ENCODE measurements at regions not wholly inside any gene's neighbourhood (a gene's known extent, or its start where the extent isn't known, plus 50 kb on each side); places are given as distances from the start of the nearest gene placed in this dataset.
"Not testable (repeated sequence)": the region's sequence is repeated elsewhere in the genome, so short reads cannot be mapped to it uniquely, and the experiment has no call there.

- DNase-seq, result no peak
These were observed 438.8 kb downstream of the EFNB2 start for GRCh38 chr13:106096661-106097092.

GRCh38 chr13:106095919-106096318 is 439.5 kb downstream of the EFNB2 start:
- no peak for DNase-seq

GRCh38 chr13:106095406-106095805 is 440.1 kb downstream of the EFNB2 start:
- DNase-seq, result no peak

DNA sequence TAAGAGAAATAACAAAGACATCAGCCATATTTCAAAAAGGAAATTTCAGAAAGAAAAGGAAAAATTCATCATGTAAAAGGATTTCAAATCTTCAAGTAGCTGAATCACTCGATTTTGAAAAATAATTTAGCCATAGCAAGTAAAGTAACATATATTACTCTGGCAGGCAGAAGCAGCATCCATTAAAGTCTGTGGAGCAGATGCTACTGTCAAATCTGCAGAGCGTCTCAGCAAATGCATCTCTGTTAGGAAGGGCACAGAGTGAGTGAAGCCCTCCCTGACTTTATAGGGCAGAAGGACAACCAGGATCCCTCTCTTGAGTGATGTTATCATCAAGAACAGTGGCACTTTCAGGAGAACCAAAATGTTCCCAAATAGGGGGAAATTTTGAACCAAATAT is 445.5 kb downstream of the EFNB2 start:
- DNase-seq, result no peak

- DNase-seq, result no peak
These were observed 446.0 kb downstream of the EFNB2 start for GRCh38 chr13:106089261-106089980.

DNA sequence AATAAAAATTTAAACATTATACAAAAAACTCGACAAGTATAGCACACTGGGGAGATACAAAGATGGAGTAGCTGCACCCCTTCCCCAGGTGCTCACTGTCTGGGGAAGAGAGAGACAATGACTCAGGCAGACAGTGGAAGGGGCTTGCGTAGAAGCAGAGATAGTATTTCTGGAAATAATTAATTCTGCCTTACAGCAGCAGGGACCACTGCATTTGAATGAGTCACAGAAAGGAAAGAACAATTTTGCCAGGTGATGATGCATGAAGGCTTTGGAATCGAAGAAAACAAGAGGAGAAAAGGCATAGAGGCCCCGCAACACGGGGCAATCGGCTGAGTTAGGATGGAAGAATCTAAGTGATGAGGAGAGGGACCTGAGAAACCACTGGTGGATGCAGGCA is 447.4 kb downstream of the EFNB2 start:
- DNase-seq, result peak; percentile 39

DNA sequence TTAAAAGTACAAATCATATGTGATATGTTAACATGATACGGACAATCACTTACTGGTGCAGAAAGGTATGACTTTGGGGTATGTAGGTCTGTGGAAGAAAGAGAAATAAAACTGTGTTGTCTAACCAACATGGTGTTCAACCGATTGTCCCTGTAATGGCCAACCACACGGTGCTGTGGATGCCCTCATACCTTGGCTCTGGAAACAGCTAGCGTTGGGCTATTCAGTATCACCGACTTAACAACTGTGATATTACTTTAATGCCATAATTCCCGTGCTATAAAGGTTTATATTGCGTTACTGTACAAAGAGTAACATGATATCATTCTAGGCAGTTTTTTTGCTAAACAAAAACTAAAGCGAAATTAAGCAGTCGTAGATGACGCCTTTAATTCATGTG is 448.3 kb downstream of the EFNB2 start:
- no peak for DNase-seq

DNA sequence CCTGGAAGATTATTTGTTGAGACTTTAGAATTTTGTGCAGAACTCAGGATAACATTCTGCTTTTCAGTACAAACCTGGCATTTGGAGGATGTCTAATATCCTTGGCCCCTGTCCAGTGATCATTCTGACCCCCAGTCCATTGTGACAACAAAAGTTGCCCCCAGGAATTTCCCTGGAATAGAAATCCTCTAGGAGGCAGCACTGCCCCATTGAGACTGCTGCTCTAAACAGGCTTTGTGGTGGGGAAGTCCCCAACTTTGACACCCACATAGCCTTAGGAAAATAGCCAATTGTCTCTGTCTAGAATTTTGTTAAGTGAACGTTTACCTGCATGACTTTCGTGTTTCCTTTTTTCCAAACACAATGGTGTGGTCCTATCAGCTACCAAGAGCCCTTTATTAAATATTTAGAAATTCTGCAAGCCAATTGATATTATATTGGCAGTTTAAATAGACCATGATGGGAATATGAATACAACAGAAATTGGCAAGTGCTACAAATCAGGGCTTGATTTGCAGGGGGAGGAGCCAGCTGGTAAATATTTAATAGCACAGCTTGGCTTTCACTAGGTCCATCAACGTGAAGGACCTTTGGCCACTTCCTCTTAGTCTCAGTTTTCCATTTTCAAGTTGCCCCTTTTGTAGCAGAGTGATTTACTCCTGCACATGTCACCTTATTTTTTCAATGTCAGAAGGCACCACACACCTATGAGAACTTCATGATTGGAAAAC is 451.7 kb downstream of the EFNB2 start:
- no peak for DNase-seq

DNA sequence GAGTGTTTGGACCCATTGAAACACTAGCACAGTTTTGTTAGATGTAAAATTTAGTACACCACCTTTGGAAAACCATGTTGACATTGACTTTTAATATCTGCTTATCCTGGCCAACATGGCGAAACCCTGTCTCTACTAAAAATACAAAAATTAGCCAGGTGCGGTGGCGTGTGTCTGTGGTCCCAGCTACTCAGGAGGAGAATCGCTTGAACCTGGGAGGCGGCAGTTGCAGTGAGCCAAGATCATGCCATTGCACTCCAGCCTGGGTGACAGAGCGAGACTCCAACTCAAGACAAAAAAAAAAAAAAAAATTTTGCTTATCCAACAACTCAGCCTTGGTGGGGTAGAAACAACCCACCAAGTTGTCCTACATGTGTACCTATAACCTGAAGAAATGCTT is 454.2 kb downstream of the EFNB2 start:
- not testable (repeated sequence) for DNase-seq

DNA sequence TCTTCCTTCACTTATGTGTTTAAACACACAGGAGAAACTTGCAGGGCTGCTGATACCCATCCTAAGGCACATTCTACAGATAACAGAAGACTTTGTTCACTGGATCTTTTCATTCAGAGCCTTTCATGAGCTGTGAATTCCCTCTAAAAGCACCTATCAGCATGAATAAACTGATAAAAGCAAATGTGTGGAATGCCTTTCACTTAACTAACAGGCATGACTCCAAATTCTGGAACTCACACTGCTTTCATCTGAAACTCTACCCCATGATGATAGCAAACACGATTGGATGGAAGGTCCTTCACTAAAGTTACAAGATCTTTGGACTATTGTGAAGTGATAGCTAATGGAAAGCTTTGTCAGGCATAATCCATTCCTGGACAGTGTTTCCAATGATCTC is 457.3 kb downstream of the EFNB2 start:
- no peak for DNase-seq

DNA sequence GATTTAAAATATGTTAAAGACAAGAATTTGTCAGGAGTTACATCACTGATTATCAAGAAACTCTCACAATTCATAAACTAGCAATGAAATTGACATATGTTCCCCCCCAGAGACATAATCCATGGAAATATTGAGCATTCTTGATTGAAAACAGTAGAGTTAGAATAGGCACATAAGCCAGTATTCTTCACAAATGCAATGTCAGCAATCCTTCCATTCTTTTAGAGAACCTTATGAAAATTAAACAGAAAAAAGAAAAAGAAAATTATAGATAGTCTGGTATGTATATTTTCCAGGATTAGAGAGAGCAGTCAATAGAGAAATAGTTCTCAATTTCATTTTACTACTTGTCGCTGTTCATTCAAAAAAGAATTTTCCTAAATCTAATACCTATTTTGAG is 458.4 kb downstream of the EFNB2 start:
- DNase-seq, result no peak

- DNase-seq, result no peak
These were observed 463.4 kb downstream of the EFNB2 start for GRCh38 chr13:106072014-106072413.

GRCh38 chr13:106063591-106064313 is 471.7 kb downstream of the EFNB2 start:
- DNase-seq, result no peak

DNA sequence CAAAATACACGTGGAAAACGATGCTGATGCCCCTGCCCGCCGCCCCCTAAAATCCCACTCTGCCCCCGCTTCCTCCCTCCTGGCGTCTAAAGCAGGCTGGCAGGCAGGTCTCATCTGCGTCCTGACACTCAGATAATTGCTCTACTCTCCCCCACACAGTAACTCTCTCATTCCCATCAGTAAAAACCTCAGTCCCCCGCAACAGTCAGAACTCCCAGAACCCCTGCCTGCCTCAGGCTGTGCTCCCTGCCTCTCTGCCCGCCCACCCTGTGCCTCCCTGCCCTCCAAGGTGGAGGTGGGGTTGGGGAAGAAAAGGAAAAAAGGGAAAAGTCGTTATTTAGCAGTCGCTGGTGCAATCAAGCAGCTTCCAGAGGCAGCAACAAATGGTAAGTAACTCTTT is 473.7 kb downstream of the EFNB2 start:
- DNase-seq, result no peak

DNA sequence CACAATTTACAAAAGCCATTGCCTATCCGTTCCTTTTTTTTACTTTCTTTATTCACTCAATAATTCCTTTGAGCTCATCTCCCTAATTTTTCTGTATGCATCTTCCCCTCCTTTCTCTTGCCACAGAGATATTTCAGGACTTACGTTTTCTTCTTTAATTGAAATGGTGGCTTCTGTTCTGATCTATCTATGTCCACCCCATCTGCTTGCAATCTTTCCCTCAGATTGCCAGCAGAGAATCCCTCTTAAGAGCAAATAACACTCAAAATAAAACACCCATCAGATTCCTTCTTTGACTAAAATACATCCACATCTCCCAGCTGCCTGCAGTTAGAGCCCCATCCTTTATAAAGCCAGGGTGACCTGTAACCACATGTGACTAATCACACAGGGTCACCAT is 478.6 kb downstream of the EFNB2 start:
- no peak for DNase-seq

GRCh38 chr13:106052200-106052767 is 483.2 kb downstream of the EFNB2 start:
- no peak for DNase-seq

DNA sequence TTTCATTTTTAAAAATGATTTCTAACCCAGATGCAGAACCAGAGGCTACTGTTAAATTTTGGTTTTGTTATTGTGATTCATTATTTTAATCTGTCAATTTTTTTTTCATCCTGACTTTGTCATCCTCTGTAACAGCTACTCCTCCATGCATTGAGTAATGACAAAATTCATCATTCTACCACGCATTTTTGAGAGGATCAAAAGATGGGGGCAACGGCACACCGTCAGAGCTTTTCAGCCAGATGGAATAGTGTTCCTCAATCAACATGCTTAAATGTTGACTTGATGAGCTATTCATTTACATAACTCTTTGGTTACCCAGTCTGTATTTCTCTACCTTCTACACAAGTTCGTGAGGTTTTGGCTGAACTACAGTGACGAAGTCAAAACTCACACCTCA is 486.3 kb downstream of the EFNB2 start:
- no peak for DNase-seq

GRCh38 chr13:106048386-106048785 is 487.1 kb downstream of the EFNB2 start:
- DNase-seq, result no peak

DNA sequence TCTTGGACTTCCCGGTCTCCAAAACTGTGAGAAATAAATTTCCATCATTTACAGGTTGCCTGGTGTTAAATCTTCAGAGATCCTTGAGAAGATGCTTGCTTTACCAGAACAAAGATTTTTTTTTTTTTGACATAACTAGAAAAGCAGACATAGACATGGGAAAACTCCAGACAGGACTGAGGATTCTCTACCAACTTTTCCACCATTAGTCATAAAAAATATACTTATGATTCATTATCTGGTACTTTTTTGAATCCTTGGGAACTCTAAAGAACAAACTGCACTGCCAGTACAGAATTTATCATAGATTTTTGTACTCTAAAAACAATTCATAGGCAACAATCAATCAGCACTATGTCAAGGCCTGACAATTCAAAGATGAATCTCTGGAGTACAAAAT is 487.6 kb downstream of the EFNB2 start:
- no peak for DNase-seq

DNA sequence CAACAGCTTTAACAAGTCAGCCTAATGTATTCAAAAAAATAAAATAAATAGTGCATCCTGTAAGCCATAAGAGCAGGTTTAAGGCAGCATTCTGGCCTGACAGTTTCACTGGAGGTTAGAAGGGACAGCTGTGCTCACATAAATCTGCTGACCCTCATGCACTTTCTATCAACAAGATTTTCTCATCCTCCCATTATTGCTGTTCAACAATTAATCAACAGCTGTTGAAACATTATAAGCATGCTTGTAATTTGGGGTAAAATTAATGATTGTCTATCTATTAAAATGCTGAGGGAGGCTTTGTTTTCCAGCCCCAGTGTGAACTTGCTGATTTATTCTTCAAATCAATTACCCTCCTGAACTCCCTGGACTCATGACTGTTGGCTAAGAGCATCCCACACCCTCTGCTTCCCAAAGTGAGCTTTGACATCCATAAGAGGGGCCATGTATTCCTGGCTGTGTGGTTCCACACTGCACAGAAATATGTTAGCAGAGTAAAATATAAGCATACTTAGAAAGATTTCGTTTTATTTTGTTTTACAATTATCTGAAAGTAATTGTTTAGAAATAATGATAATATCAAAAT is 492.4 kb downstream of the EFNB2 start:
- peak; percentile 67 for DNase-seq

GRCh38 chr13:106041445-106041844 is 494.0 kb downstream of the EFNB2 start:
- no peak for DNase-seq

- no peak for DNase-seq
These were observed 496.7 kb downstream of the EFNB2 start for GRCh38 chr13:106038752-106039151.

Data from renal pelvis (tissue), 1 donor.